Neural cell (in vitro differentiated cells): ENCODE measurements at regions not wholly inside any gene's neighbourhood (a gene's known extent, or its start where the extent isn't known, plus 50 kb on each side); places are given as distances from the start of the nearest gene placed in this dataset.

ENCODE experiments used
- RAD21 ChIP-seq: fragments of 450-650 bp; conservative IDR thresholded peaks from 2 replicates; pipeline ENCODE4 v1.6.1; 2014; ENCODE audit warnings: antibody characterized with exemption, mild to moderate bottlenecking, moderate library complexity
- TAF1 ChIP-seq: IDR thresholded peaks from 2 replicates; pipeline ENCODE4 v1.6.1; 2012; ENCODE audit warnings: low read depth

- TF ChIP-seq TAF1 = no peak
- no peak for TF ChIP-seq RAD21
These were observed 674.0 kb downstream of the PLCL1 start for GRCh38 chr2:198478361-198478760.
